CD14-positive monocyte (primary cell): ENCODE measurements at regions not wholly inside any gene's neighbourhood (a gene's known extent, or its start where the extent isn't known, plus 50 kb on each side); places are given as distances from the start of the nearest gene placed in this dataset.
"Not testable (repeated sequence)": the region's sequence is repeated elsewhere in the genome, so short reads cannot be mapped to it uniquely, and the experiment has no call there.

Experiments used
- DNase-seq, 3 donors: peaks; one replicate each; pipeline ENCODE4 v3.0.0-alpha.2; 2011 to 2022
- H2AFZ ChIP-seq: 2 replicates; pipeline ENCODE4 v1.6.0; 2012; ENCODE audit warnings: mild to moderate bottlenecking, low read depth, low read length, inconsistent platforms; ENCODE audit not compliant: insufficient read depth, poor library complexity, severe bottlenecking
- H3K27ac ChIP-seq, 2 donors: 1 replicate in 1 of 2; 2 replicates in 1 of 2; pipeline ENCODE4 v1.5.1; 2012 to 2013; ENCODE audit warnings: low read length in 2 of 2, control low read depth in 1 of 2, inconsistent platforms in 1 of 2, low read depth in 1 of 2, mild to moderate bottlenecking in 1 of 2
- H3K27me3 ChIP-seq, 2 donors: one replicate each; pipeline versions ENCODE4 v1.6.0 to v1.6.1; 2011 to 2013; ENCODE audit warnings: low read length in 2 of 2; ENCODE audit not compliant: control insufficient read depth in 2 of 2, insufficient read depth in 2 of 2
- H3K36me3 ChIP-seq, 2 donors: replicated peaks in 1 of 2; 1 replicate in 1 of 2; 2 replicates in 1 of 2; pipeline versions ENCODE4 v1.5.1 to v1.6.1; 2012 to 2013; ENCODE audit warnings: low read length in 2 of 2, control low read depth in 1 of 2, inconsistent platforms in 1 of 2, mild to moderate bottlenecking in 1 of 2; ENCODE audit not compliant: insufficient read depth in 2 of 2, control insufficient read depth in 1 of 2
- H3K4me1 ChIP-seq, 2 donors: 1 replicate in 1 of 2; 2 replicates in 1 of 2; pipeline versions ENCODE4 v1.5.1 to v1.6.1; 2012 to 2013; ENCODE audit warnings: low read length in 2 of 2, control low read depth in 1 of 2, inconsistent platforms in 1 of 2, mild to moderate bottlenecking in 1 of 2, moderate library complexity in 1 of 2; ENCODE audit not compliant: insufficient read depth in 2 of 2, control insufficient read depth in 1 of 2
- H3K4me2 ChIP-seq: replicated peaks from 2 replicates; pipeline ENCODE3; 2012; ENCODE audit warnings: low read length, moderate library complexity, mild to moderate bottlenecking; ENCODE audit not compliant: poor library complexity, severe bottlenecking; ENCODE audit errors: extremely low read depth
- H3K4me3 ChIP-seq, 3 experiments: fragments of 200-600 bp in 1 of 3; sonication (generic) in 1 of 3; replicated peaks in 1 of 3; 1 replicate in 2 of 3; 2 replicates in 1 of 3; pipeline ENCODE4 v1.5.1; 2011 to 2013; ENCODE audit warnings: low read length in 3 of 3, mild to moderate bottlenecking in 3 of 3, control low read depth in 2 of 3, low read depth in 2 of 3, inconsistent platforms in 1 of 3, moderate library complexity in 1 of 3
- H3K79me2 ChIP-seq: 2 replicates; pipeline ENCODE4 v1.6.0; 2012; ENCODE audit warnings: mild to moderate bottlenecking, control low read depth, inconsistent platforms, low read length, moderate library complexity; ENCODE audit not compliant: insufficient read depth
- H3K9ac ChIP-seq: 2 replicates; pipeline ENCODE4 v1.6.0; 2017; ENCODE audit warnings: low read length, mild to moderate bottlenecking; ENCODE audit not compliant: insufficient read depth, poor library complexity, severe bottlenecking
- H3K9me3 ChIP-seq, 2 donors: replicated peaks in 1 of 2; 1 replicate in 1 of 2; 2 replicates in 1 of 2; pipeline versions ENCODE4 v1.5.1 to v1.6.1; 2012 to 2013; ENCODE audit warnings: low read length in 2 of 2, control low read depth in 1 of 2; ENCODE audit not compliant: control insufficient read depth in 1 of 2, insufficient read depth in 1 of 2
- H4K20me1 ChIP-seq: 2 replicates; pipeline ENCODE4 v1.6.0; 2012; ENCODE audit warnings: mild to moderate bottlenecking, low read length, control low read depth, moderate library complexity; ENCODE audit not compliant: insufficient read depth
- H3K27ac Mint-ChIP-seq, 7 donors: one replicate each; pipeline ENCODE4 v1.8.0; 2020; ENCODE audit warnings: mild to moderate bottlenecking in 7 of 7, mixed read lengths in 7 of 7, moderate library complexity in 6 of 7, inconsistent platforms in 2 of 7
- H3K27me3 Mint-ChIP-seq, 3 donors: one replicate each; pipeline ENCODE4 v1.8.0; 2021 to 2022; ENCODE audit warnings: low read depth in 3 of 3, mild to moderate bottlenecking in 3 of 3, mixed read lengths in 3 of 3, moderate library complexity in 3 of 3, inconsistent platforms in 1 of 3
- H3K36me3 Mint-ChIP-seq, 2 donors: one replicate each; pipeline ENCODE4 v1.8.0; 2020; ENCODE audit warnings: mixed read lengths in 2 of 2, inconsistent platforms in 1 of 2, mild to moderate bottlenecking in 1 of 2
- H3K4me1 Mint-ChIP-seq: one replicate; pipeline ENCODE4 v1.8.0; 2020; ENCODE audit warnings: mild to moderate bottlenecking, mixed read lengths
- H3K4me3 Mint-ChIP-seq, 2 donors: one replicate each; pipeline ENCODE4 v1.8.0; 2020; ENCODE audit warnings: mild to moderate bottlenecking in 2 of 2, mixed read lengths in 2 of 2, moderate library complexity in 1 of 2
- H3K9me3 Mint-ChIP-seq, 7 donors: one replicate each; pipeline ENCODE4 v1.8.0; 2020 to 2022; ENCODE audit warnings: mixed read lengths in 7 of 7, mild to moderate bottlenecking in 6 of 7, moderate library complexity in 6 of 7, inconsistent platforms in 2 of 7
- CTCF ChIP-seq: fragments of 200-600 bp; IDR thresholded peaks from one replicate; pipeline ENCODE4 v1.8.0; 2022; ENCODE audit warnings: antibody characterized with exemption, mild to moderate bottlenecking
- WGBS: methylation state at CpG from one replicate; pipeline ENCODE4 v1.1.5; 2013; ENCODE audit warnings: missing lambda C conversion rate; ENCODE audit not compliant: insufficient coverage; 5-methylcytosine and 5-hydroxymethylcytosine counted together
- intact Hi-C, 2 donors: fragments of 100-400 bp; cut with micrococcal nuclease; formaldehyde crosslinking; loops; one replicate each; pipeline versions ENCODE4 v1.15.0 to v1.15.1; 2023

GRCh38 chr5:86463339-86463738 is 154.4 kb upstream of the COX7C start:
- Mint-ChIP-seq H3K27ac (no peak overlapping the region), H3K4me1 (no peaks in the 10 kb centered on the region), H3K9me3 (peaks cover 24 to 62% (median 39%) of the 10 kb centered on the region in 7 donors), H3K36me3 (no peaks in the 10 kb centered on the region), H3K27me3 (no peaks in the 10 kb centered on the region), H3K4me3 (no peak overlapping the region)
- no peak for DNase-seq
- no peaks in the 10 kb centered on the region for H3K27me3 ChIP-seq
- H3K79me2 ChIP-seq, result no peaks in the 10 kb centered on the region
- intact Hi-C loops, result no loop called here
- H3K9me3 ChIP-seq, result peaks cover 68 to 70% of the 10 kb centered on the region in 2 donors
- no peaks in the 10 kb centered on the region for H4K20me1 ChIP-seq
- 100% methylated on average over 1 of the region's 2 CpGs for WGBS
- TF ChIP-seq CTCF, result no peak
- H3K4me2 ChIP-seq, result no peak overlapping the region
- no peaks in the 10 kb centered on the region for H3K4me1 ChIP-seq
- no peaks in the 10 kb centered on the region for H3K36me3 ChIP-seq
- no peak overlapping the region for H3K9ac ChIP-seq
- H2AFZ ChIP-seq, result no peak overlapping the region
- no peak overlapping the region for H3K4me3 ChIP-seq
- H3K27ac ChIP-seq, result no peak overlapping the region

- TF ChIP-seq CTCF, result no peak
- no peak overlapping the region for H3K27ac ChIP-seq
- no peaks in the 10 kb centered on the region for H3K4me1 ChIP-seq
- H3K4me3 ChIP-seq, result no peak overlapping the region
- no peaks in the 10 kb centered on the region for H3K4me1 Mint-ChIP-seq
- no peak overlapping the region for H3K4me3 Mint-ChIP-seq
- no peaks in the 10 kb centered on the region for H3K27me3 Mint-ChIP-seq
- no peaks in the 10 kb centered on the region for H3K36me3 Mint-ChIP-seq
- H3K27me3 ChIP-seq, result no peaks in the 10 kb centered on the region
- DNase-seq, result no peak
- H4K20me1 ChIP-seq, result no peaks in the 10 kb centered on the region
- H3K27ac Mint-ChIP-seq, result no peak overlapping the region
- H3K79me2 ChIP-seq, result no peaks in the 10 kb centered on the region
- 67% methylated on average over 1 of the region's 6 CpGs for WGBS
- H3K9me3 ChIP-seq, result peaks cover 54 to 57% of the 10 kb centered on the region in 2 donors
- H3K9ac ChIP-seq, result no peak overlapping the region
- peaks cover 21 to 56% (median 38%) of the 10 kb centered on the region in 7 donors for H3K9me3 Mint-ChIP-seq
- H3K36me3 ChIP-seq, result no peaks in the 10 kb centered on the region
- no peak overlapping the region for H3K4me2 ChIP-seq
- intact Hi-C loops, result no loop called here
- H2AFZ ChIP-seq, result no peak overlapping the region
These were observed 152.5 kb upstream of the COX7C start for GRCh38 chr5:86465052-86465838.

GRCh38 chr5:86466721-86467120 is 151.0 kb upstream of the COX7C start:
- H3K27ac Mint-ChIP-seq, intact Hi-C loops, H2AFZ ChIP-seq, H3K27me3 Mint-ChIP-seq, H3K9ac ChIP-seq, DNase-seq, H3K27ac ChIP-seq, H3K27me3 ChIP-seq, H3K36me3 ChIP-seq, H3K4me3 Mint-ChIP-seq, H3K36me3 Mint-ChIP-seq, H3K4me1 Mint-ChIP-seq, H3K4me2 ChIP-seq, H3K4me1 ChIP-seq, H3K79me2 ChIP-seq, H3K4me3 ChIP-seq, H4K20me1 ChIP-seq: not testable (repeated sequence)
- peaks cover 47 to 52% of the 10 kb centered on the region in 2 donors for H3K9me3 ChIP-seq
- WGBS, result 97% methylated on average over 17 of the region's 23 CpGs
- H3K9me3 Mint-ChIP-seq, result peaks cover 17 to 42% (median 34%) of the 10 kb centered on the region in 7 donors
